Natural killer cell (primary cell): ENCODE measurements at regions not wholly inside any gene's neighbourhood (a gene's known extent, or its start where the extent isn't known, plus 50 kb on each side); places are given as distances from the start of the nearest gene placed in this dataset.

Experiments used
- ATAC-seq, 3 donors: fragments of 150-1000 bp in 2 of 3; fragments of 200-7000 bp in 1 of 3; cut with Tn5 transposase; 1 replicate in 1 of 3; 2 replicates in 2 of 3; pipeline ENCODE4 v1.10.0; 2021; ENCODE audit warnings: mild to moderate bottlenecking in 2 of 3, moderate library complexity in 2 of 3
- DNase-seq, 2 donors: peaks; one replicate each; pipeline versions ENCODE4 v3.0.0 to v3.0.0-alpha.2; 2013 to 2021; ENCODE audit warnings: mixed read lengths in 1 of 2
- H3K27ac ChIP-seq: one replicate; pipeline ENCODE4 v1.5.1; 2013; ENCODE audit warnings: mild to moderate bottlenecking, low read length
- H3K27me3 ChIP-seq: one replicate; pipeline ENCODE4 v1.6.1; 2013; ENCODE audit warnings: low read length; ENCODE audit not compliant: control insufficient read depth, insufficient read depth
- H3K36me3 ChIP-seq: one replicate; pipeline ENCODE4 v1.6.1; 2013; ENCODE audit warnings: low read length; ENCODE audit not compliant: control insufficient read depth, insufficient read depth
- H3K4me1 ChIP-seq: one replicate; pipeline ENCODE4 v1.6.1; 2013; ENCODE audit warnings: low read length; ENCODE audit not compliant: control insufficient read depth, insufficient read depth
- H3K4me3 ChIP-seq: one replicate; pipeline ENCODE4 v1.5.1; 2013; ENCODE audit warnings: low read length
- H3K9me3 ChIP-seq: one replicate; pipeline ENCODE4 v1.6.1; 2013; ENCODE audit warnings: low read length; ENCODE audit not compliant: control insufficient read depth, insufficient read depth
- H3K27ac Mint-ChIP-seq, 2 donors: one replicate each; pipeline ENCODE4 v1.8.0; 2022; ENCODE audit warnings: mild to moderate bottlenecking in 2 of 2, mixed read lengths in 2 of 2, moderate library complexity in 1 of 2
- H3K27me3 Mint-ChIP-seq, 2 donors: one replicate each; pipeline ENCODE4 v1.8.0; 2022; ENCODE audit warnings: low read depth in 2 of 2, mixed read lengths in 2 of 2
- H3K36me3 Mint-ChIP-seq: one replicate; pipeline ENCODE4 v1.8.0; 2022; ENCODE audit warnings: mixed read lengths
- H3K4me1 Mint-ChIP-seq, 2 donors: one replicate each; pipeline ENCODE4 v1.8.0; 2022; ENCODE audit warnings: mixed read lengths in 2 of 2
- H3K4me3 Mint-ChIP-seq: one replicate; pipeline ENCODE4 v1.8.0; 2022; ENCODE audit warnings: mild to moderate bottlenecking, moderate library complexity, mixed read lengths
- H3K9me3 Mint-ChIP-seq, 2 donors: one replicate each; pipeline ENCODE4 v1.8.0; 2022; ENCODE audit warnings: mixed read lengths in 2 of 2
- CTCF ChIP-seq: fragments of 200-600 bp; IDR thresholded peaks from one replicate; pipeline ENCODE4 v1.8.0; 2022; ENCODE audit warnings: antibody characterized with exemption
- WGBS: methylation state at CpG from one replicate; pipeline ENCODE4 v1.1.7; 2013; ENCODE audit warnings: missing lambda C conversion rate; ENCODE audit not compliant: insufficient coverage; 5-methylcytosine and 5-hydroxymethylcytosine counted together
- intact Hi-C: fragments of 100-400 bp; cut with micrococcal nuclease; formaldehyde crosslinking; loops from one replicate; pipeline ENCODE4 v1.14.2; 2022

- DNase-seq (no peak), ATAC-seq (no peak)
- Histone ChIP-seq H3K27ac (no peak overlapping the region), H3K36me3 (no peaks in the 10 kb centered on the region), H3K4me3 (no peak overlapping the region), H3K9me3 (peaks cover 5% of the 10 kb centered on the region), H3K27me3 (no peaks in the 10 kb centered on the region), H3K4me1 (no peaks in the 10 kb centered on the region)
- Mint-ChIP-seq H3K27me3 (no peaks in the 10 kb centered on the region), H3K4me3 (no peak overlapping the region), H3K36me3 (peaks cover 17% of the 10 kb centered on the region), H3K4me1 (no peaks in the 10 kb centered on the region), H3K27ac (no peak overlapping the region), H3K9me3 (peaks cover 5 to 15% of the 10 kb centered on the region in 2 donors)
- intact Hi-C loops, result no loop called here
- TF ChIP-seq CTCF, result no peak
- 79% methylated on average over 2 of the region's 2 CpGs for WGBS
Measured at GRCh38 chr3:163450698-163451097, 1627.6 kb downstream of the SI start.

GRCh38 chr3:163438760-163439159 is 1639.5 kb downstream of the SI start:
- H3K27ac Mint-ChIP-seq, result no peak overlapping the region
- Histone ChIP-seq H3K9me3 (peaks cover 4% of the 10 kb centered on the region), H3K4me1 (no peaks in the 10 kb centered on the region), H3K36me3 (no peaks in the 10 kb centered on the region), H3K4me3 (no peak overlapping the region), H3K27ac (no peak overlapping the region), H3K27me3 (no peaks in the 10 kb centered on the region)
- intact Hi-C loops, result no loop called here
- DNase-seq (no peak), ATAC-seq (no peak)
- H3K9me3 Mint-ChIP-seq, result peaks cover 12 to 13% of the 10 kb centered on the region in 2 donors
- no peak overlapping the region for H3K4me3 Mint-ChIP-seq
- no peaks in the 10 kb centered on the region for H3K27me3 Mint-ChIP-seq
- no peaks in the 10 kb centered on the region for H3K36me3 Mint-ChIP-seq
- TF ChIP-seq CTCF, result no peak
- no peaks in the 10 kb centered on the region for H3K4me1 Mint-ChIP-seq
- 100% methylated on average over 1 of the region's 2 CpGs for WGBS

- peaks cover 10 to 15% of the 10 kb centered on the region in 2 donors for H3K9me3 Mint-ChIP-seq
- 87% methylated on average over 3 of the region's 3 CpGs for WGBS
Measured at GRCh38 chr3:163422671-163423070, 1655.6 kb downstream of the SI start.

More at GRCh38 chr3:163422671-163423070, 1655.6 kb downstream of the SI start:
- Histone ChIP-seq H3K36me3 (no peaks in the 10 kb centered on the region), H3K27ac (no peak overlapping the region), H3K4me3 (no peak overlapping the region), H3K9me3 (peaks cover 8% of the 10 kb centered on the region), H3K27me3 (no peaks in the 10 kb centered on the region), H3K4me1 (no peaks in the 10 kb centered on the region)
- no peaks in the 10 kb centered on the region for H3K4me1 Mint-ChIP-seq
- intact Hi-C loops, result no loop called here
- DNase-seq, result no peak
- H3K36me3 Mint-ChIP-seq, result peaks cover 10% of the 10 kb centered on the region
- no peak for TF ChIP-seq CTCF
- H3K27ac Mint-ChIP-seq, result no peak overlapping the region
- no peaks in the 10 kb centered on the region for H3K27me3 Mint-ChIP-seq
- no peak overlapping the region for H3K4me3 Mint-ChIP-seq
- ATAC-seq, result no peak
